ENCODE measurements at regions not wholly inside any gene's neighbourhood (a gene's known extent, or its start where the extent isn't known, plus 50 kb on each side); places are given as distances from the start of the nearest gene placed in this dataset.
"Not testable (repeated sequence)": the region's sequence is repeated elsewhere in the genome, so short reads cannot be mapped to it uniquely, and the experiment has no call there.

DNA sequence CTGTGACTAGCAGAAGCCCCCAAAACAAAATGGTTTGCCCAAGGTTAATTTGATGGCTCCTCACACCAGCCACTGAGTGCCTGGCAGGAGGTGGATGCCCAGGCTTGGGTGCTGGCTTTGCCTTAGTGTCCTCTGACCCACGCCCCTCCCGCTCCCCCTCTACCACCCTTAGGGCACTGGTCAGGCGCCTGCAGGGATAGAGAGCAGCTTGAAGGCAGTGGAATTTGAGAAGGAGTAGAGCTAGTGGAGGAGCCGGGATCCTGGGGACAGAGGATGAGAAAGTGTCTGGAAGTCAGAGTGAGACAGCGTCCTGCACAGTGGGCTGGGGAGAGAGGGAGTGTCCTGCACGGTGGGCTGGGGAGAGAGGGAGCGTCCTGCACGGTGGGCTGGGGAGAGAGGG lies 139.4 kb downstream of the DNAJB6 start:
- H2AFZ ChIP-seq (ENCODE audit: low read length): no peak overlapping the region
- TF ChIP-seq, protein P1, sequence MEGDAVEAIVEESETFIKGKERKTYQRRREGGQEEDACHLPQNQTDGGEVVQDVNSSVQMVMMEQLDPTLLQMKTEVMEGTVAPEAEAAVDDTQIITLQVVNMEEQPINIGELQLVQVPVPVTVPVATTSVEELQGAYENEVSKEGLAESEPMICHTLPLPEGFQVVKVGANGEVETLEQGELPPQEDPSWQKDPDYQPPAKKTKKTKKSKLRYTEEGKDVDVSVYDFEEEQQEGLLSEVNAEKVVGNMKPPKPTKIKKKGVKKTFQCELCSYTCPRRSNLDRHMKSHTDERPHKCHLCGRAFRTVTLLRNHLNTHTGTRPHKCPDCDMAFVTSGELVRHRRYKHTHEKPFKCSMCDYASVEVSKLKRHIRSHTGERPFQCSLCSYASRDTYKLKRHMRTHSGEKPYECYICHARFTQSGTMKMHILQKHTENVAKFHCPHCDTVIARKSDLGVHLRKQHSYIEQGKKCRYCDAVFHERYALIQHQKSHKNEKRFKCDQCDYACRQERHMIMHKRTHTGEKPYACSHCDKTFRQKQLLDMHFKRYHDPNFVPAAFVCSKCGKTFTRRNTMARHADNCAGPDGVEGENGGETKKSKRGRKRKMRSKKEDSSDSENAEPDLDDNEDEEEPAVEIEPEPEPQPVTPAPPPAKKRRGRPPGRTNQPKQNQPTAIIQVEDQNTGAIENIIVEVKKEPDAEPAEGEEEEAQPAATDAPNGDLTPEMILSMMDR (IDR thresholded peaks at IDR 0.05; ENCODE audit: extremely low read depth, low read depth, low read length): no peak
- peak; percentile 69 for DNase-seq (ENCODE audit: insufficient read length, low spot score, missing footprints)
- no peaks in the 10 kb centered on the region for H3K27me3 ChIP-seq (ENCODE audit: insufficient read depth, low read length)
- no peaks in the 10 kb centered on the region for H4K20me1 ChIP-seq (ENCODE audit: insufficient read depth, low read length)
- H3K79me2 ChIP-seq (ENCODE audit: insufficient read depth, low read length): no peaks in the 10 kb centered on the region
- no peaks in the 10 kb centered on the region for H3K36me3 ChIP-seq (ENCODE audit: insufficient read depth, low read length)
- H3K4me2 ChIP-seq (ENCODE audit: insufficient read depth, low read length): no peak overlapping the region
- H3K4me3 ChIP-seq (ENCODE audit: insufficient read depth, low read length): no peak overlapping the region
- H3K27ac ChIP-seq (ENCODE audit: low read depth, low read length): no peak overlapping the region
- no peaks in the 10 kb centered on the region for H3K4me1 ChIP-seq (ENCODE audit: insufficient read depth, low read length)
- peaks cover 2% of the 10 kb centered on the region for H3K9me3 ChIP-seq (ENCODE audit: low read depth, low read length)

DNA sequence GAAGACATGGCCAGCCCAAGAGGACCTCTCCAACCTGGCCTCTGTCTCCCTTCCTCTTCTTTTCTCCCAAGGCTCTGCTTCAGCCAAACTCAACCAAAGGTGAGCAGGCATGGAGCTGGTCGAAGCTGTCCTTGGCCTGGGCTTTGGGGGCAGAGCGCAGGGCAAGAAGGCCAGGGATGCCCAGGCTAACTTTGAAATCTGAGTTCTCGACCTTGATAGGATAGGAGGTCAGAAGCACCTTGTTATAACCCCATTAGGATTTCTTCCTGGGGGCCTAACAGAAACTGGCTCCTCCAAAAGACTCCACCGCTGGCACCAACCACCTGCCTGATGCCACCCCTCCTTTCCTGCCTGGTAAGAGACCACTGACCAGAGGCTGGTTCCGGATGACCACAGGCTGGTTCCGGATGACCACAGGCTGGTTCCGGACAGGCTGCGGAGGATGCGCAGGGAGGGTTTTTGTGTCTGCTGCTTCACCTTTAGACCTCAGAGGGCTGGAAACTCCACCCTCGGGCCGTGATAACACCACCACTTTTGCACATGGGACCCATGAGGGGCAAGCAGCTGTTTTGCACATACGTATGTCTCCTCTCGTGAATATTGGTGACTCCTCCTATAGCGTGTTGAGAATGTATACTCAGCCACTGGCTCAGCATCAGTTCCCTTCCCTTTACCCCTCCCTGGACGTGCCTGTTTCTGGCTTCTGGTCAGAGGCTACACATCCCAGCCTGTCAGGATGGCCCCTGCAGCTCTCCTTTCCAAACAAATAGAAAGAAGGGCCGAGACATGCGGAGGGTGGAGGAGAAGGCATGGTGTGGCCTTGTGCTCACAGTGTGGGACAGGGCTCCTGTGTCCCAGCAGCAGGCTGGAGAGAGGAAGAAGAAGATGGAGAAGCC lies 140.1 kb downstream of the DNAJB6 start:
- no peak overlapping the region for H3K4me2 ChIP-seq (ENCODE audit: insufficient read depth, low read length)
- H3K27me3 ChIP-seq (ENCODE audit: insufficient read depth, low read length): no peaks in the 10 kb centered on the region
- H2AFZ ChIP-seq (ENCODE audit: low read length): no peak overlapping the region
- peak; percentile 72 for DNase-seq (ENCODE audit: insufficient read length, low spot score, missing footprints)
- H4K20me1 ChIP-seq (ENCODE audit: insufficient read depth, low read length): no peaks in the 10 kb centered on the region
- H3K27ac ChIP-seq (ENCODE audit: low read depth, low read length): no peak overlapping the region
- H3K79me2 ChIP-seq (ENCODE audit: insufficient read depth, low read length): no peaks in the 10 kb centered on the region
- no peaks in the 10 kb centered on the region for H3K36me3 ChIP-seq (ENCODE audit: insufficient read depth, low read length)
- TF ChIP-seq, protein P1 (IDR thresholded peaks at IDR 0.05; ENCODE audit: extremely low read depth, low read depth, low read length): no peak
- H3K9me3 ChIP-seq (ENCODE audit: low read depth, low read length): peaks cover 2% of the 10 kb centered on the region
- no peak overlapping the region for H3K4me3 ChIP-seq (ENCODE audit: insufficient read depth, low read length)
- H3K4me1 ChIP-seq (ENCODE audit: insufficient read depth, low read length): no peaks in the 10 kb centered on the region

DNA sequence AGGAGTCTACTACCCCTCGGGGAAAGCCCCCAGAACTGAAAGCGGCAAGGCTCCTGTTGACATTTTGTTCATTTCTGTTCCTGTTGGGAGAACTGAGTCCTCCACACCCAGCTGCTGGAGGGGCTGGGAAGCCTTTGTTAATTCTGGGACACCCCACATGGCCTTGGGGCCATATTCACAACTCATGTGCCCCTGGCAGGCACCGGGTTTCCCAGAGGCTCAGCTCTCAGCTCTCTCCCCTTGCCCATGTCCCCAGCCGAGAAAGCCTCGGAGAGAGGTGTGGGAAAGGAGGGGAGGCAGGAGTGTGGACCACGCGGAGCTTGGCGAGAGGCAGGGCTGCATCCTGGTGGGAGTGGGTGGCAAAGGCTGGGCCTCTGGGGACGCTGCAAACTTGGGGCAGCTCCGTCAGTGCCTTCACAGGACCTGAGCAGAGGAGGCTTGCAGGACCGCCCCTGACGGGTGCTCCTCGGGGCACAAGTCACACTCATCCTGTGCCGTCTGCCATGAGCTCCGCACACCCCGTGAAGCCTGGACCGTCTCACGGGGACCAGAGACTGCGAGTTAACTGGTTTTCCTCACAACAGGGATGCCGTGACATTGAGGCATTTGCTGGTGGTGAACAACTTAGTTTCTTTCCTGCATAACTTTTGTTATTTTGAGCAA lies 140.9 kb downstream of the DNAJB6 start:
- TF ChIP-seq, protein P1 (IDR thresholded peaks at IDR 0.05; ENCODE audit: extremely low read depth, low read depth, low read length): no peak
- H2AFZ ChIP-seq (ENCODE audit: low read length): peak overlapping the region; percentile 29
- peak overlapping the region; percentile 46 for H3K4me3 ChIP-seq (ENCODE audit: insufficient read depth, low read length)
- H3K4me2 ChIP-seq (ENCODE audit: insufficient read depth, low read length): peak overlapping the region; percentile 58
- H3K4me1 ChIP-seq (ENCODE audit: insufficient read depth, low read length): no peaks in the 10 kb centered on the region
- H3K27me3 ChIP-seq (ENCODE audit: insufficient read depth, low read length): no peaks in the 10 kb centered on the region
- peak; percentile 71 for DNase-seq (ENCODE audit: insufficient read length, low spot score, missing footprints)
- H3K27ac ChIP-seq (ENCODE audit: low read depth, low read length): no peak overlapping the region
- H3K9me3 ChIP-seq (ENCODE audit: low read depth, low read length): peaks cover 2% of the 10 kb centered on the region
- H3K36me3 ChIP-seq (ENCODE audit: insufficient read depth, low read length): no peaks in the 10 kb centered on the region
- no peaks in the 10 kb centered on the region for H3K79me2 ChIP-seq (ENCODE audit: insufficient read depth, low read length)
- H4K20me1 ChIP-seq (ENCODE audit: insufficient read depth, low read length): no peaks in the 10 kb centered on the region

DNA sequence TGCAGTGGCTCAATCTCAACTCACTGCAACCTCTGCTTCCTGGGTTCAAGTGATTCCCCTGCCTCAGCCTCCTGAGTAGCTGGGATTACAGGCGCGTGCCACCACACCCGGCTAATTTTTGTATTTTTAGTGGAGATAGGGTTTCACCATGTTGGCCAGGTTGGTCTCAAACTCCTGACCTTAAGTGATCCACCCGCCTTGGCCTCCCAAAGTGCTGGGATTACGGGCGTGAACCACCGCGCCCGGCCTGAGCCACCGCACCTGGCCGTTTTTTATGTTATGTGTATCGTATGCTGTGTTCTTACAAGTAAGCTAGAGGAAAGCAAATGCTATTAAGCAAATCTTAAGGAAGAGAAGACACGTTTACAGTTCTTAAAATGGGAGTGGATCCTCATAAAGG lies 141.8 kb downstream of the DNAJB6 start:
- H3K36me3 ChIP-seq (ENCODE audit: insufficient read depth, low read length); H4K20me1 ChIP-seq (ENCODE audit: insufficient read depth, low read length); H3K9me3 ChIP-seq (ENCODE audit: low read depth, low read length); H3K27ac ChIP-seq (ENCODE audit: low read depth, low read length); H3K27me3 ChIP-seq (ENCODE audit: insufficient read depth, low read length); DNase-seq (ENCODE audit: insufficient read length, low spot score, missing footprints); H2AFZ ChIP-seq (ENCODE audit: low read length); H3K4me2 ChIP-seq (ENCODE audit: insufficient read depth, low read length); H3K79me2 ChIP-seq (ENCODE audit: insufficient read depth, low read length); H3K4me1 ChIP-seq (ENCODE audit: insufficient read depth, low read length); H3K4me3 ChIP-seq (ENCODE audit: insufficient read depth, low read length): not testable (repeated sequence)

All from osteoblast (primary cell).